Erythroblast (primary cell): ENCODE measurements at regions not wholly inside any gene's neighbourhood (a gene's known extent, or its start where the extent isn't known, plus 50 kb on each side); places are given as distances from the start of the nearest gene placed in this dataset.

Experiments used
- DNase-seq, 2 experiments: peaks; one replicate each; lab custom pipeline; 2025; lab: John Stamatoyannopoulos, UW
- GATA1 ChIP-seq: IDR thresholded peaks from 2 replicates; pipeline ENCODE4 v1.6.1; 2011; ENCODE audit warnings: low read depth, mild to moderate bottlenecking, control low read depth, low read length, moderate library complexity
- POLR2A ChIP-seq: IDR thresholded peaks from 2 replicates; pipeline ENCODE4 v1.6.1; 2011; ENCODE audit warnings: mild to moderate bottlenecking, low read length

DNA sequence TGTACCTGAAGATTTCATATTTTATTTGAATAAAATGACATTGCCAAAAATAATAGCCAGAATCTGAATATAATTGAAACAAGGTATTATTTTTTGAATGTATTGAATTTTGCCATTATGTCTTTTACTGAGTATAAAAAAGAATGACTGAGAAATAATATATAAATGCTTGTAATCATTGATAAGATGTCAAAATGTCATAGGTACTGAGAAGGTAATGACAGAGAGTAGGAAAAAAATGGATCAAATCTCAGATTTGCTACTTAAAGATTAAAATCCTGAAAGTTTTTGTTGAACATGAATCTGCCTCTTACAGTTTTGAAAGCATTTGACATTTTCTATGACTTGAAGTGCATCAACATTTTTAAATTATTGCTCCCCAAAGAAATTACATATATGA lies 1069.9 kb upstream of the ADGRL4 start:
- no peak for TF ChIP-seq GATA1
- no peak for TF ChIP-seq POLR2A
- no peak for DNase-seq

DNA sequence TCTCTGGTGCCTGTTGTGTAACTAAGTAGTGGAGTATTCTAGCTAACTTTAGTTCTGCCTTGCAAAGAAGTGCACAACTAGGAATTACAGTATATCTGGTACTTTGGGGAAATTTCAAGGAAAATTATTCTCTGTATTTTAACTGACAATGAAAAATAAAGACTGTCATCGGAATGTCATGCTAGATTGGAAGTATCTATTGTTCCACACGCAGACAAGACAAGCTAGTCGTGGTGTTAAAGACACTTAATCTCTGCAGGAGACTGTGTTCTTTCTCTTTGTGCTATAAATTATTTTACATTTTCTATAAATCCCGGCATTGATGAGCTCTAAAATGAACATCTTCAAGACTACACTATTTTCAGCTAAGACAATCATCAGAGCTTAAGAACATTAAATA lies 1068.8 kb upstream of the ADGRL4 start:
- DNase-seq: no peak
- TF ChIP-seq POLR2A: no peak
- no peak for TF ChIP-seq GATA1

DNA sequence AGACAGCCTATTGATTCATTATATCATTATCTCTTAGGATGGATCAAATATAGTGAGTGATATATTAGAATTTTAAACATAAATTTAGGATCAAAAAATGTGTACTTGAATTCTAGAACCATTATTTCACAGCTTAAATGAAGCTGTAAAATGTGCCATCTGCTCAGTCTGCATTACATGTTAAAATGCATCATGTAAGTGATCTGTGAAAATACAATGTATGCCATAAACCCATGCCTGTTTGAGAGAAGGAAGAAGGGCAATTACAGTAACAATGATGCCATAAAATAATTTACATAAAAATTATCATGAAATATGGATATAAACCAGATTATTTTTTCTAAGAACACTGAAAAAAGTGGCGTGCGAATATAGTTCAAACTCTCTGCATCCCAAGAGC lies 1066.0 kb upstream of the ADGRL4 start:
- TF ChIP-seq POLR2A: no peak
- DNase-seq: no peak

DNA sequence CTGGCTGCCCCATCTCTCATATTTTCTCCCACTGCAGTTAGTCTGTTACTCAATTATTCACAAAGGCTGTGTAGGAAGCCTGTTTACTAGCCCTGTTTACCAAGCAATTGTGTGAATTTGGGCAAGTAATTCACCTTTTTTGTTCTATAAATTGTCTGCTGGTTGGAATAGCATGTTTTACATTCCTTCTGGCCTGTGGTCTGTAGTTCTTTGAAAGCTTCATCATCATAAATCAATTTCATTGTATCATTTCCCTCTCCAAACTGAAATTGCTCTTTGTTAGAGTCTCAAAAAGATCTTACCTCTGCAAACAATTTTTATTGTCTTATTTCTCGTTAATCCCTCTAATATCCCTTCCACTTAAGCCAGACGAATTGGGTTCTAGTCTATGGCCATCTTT lies 1059.5 kb upstream of the ADGRL4 start:
- DNase-seq: no peak
- TF ChIP-seq POLR2A (no peak), GATA1 (no peak)

DNA sequence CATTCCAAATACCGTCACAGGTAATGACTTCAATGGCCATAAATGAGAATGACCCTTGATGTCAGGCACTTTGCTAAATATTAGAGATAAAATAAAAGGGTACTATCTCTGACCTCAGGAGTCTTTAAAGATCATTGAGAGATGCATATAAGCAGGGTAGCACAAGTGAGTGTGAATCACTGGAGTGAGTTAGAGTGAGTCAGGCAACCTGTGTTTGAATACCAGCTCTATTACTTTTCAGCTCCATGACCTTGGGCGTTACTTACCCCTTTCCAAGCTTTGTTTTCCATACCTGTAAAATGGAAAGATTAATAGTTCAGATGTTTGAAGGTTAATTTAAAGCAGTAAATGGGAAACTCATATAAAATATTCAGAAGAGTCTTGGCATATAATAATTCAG lies 1058.0 kb upstream of the ADGRL4 start:
- DNase-seq: no peak
- TF ChIP-seq GATA1 (no peak), POLR2A (no peak)

DNA sequence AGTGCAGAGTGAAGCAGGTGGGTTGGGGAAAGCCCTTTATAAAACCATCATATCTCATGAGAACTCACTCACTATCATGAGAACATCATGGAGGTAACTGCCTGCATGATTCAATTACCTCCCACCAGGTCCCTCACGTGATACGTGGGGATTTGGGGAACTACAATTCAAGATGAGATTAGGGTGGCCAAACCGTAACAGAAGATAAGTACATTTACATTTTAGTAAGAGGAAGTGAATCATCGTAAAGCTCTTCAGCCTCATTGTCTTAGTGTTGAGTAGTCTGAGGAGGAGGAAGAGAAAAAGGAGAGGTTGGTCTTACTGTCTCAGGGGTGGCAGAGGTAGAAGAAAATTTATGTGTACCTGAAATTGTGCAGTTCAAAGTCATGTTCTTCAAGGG lies 1053.4 kb upstream of the ADGRL4 start:
- TF ChIP-seq GATA1: no peak
- no peak for DNase-seq

DNA sequence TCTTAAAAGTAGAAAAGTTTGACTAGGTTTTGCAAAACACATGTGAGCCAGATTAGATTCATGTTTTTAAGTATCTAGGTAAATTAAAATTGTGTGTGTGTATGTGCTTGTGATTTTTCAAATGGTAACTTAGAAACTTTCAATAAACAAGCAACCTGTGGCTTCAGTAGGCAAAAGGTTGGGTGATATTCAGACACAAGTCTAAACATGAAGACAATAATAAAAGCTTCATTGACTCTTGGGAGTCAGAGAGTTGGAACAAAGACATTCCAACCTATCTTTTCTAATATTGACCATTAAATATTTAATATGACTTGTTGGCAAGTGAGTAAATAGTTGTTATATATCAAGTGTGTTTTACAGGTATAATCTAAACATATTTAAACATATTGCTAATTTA lies 1049.6 kb upstream of the ADGRL4 start:
- TF ChIP-seq GATA1 (no peak), POLR2A (no peak)
- no peak for DNase-seq

DNA sequence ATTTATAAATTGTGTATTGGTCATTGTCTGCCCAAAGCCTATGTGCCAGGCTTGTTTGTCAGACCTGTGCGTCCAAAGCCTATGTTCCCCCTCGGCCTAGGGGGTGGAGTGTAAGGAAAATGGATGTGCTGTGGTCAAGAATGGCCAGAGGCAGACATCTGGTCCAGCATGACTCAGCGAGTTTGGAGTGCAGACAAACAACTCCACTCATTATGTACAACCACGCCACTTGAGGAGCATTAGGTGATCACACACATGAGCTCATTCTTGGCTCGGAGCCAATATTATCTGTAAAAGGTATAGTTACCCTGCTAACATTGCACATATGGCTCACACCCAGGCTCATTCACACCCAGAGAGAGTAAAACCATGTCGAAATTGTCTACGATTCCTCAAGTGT lies 1047.6 kb upstream of the ADGRL4 start:
- DNase-seq: peak; percentile 2 to 4

DNA sequence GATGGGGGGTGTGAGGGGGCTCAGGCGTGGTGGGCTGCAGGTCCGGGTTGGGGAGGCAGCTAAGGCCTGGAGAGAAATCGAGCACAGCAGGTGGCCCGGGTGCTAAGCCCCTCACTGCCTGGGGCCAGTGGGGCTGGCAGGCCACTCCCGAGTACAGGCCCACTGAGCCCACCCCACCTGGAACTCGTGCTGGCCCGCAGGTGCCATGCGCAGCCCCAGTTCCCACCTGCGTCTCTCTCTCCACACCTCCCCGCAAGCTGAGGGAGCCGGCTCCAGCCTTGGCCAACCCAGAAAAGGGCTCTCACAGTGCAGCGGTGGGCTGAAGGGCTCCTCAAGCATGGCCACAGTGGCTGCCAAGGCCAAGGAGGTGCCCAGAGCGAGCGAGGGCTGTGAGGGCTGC lies 1047.1 kb upstream of the ADGRL4 start:
- TF ChIP-seq GATA1: no peak
- no peak for TF ChIP-seq POLR2A
- DNase-seq: no peak

More for the DNA sequence above, 1047.6 kb upstream of the ADGRL4 start:
- TF ChIP-seq GATA1 (no peak), POLR2A (no peak)

DNA sequence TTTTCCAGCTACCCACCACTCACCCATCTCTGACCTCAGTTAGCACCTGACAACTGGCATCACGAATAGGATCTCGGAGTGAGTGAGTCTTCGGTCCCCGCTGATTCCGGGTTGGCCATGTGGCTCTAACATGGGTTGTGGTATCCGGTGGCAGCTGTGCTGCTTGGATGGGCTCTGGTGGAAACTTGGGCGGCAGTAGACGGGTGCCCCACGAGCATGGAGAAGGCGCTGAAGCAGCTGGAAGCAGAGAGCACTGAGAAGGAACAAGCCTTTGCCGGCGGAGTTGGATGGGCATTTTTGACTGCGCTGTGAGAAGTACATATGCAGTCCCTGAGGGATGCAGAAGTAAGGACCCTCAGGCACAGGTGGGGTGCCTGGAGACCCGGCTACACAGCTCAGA lies 1044.0 kb upstream of the ADGRL4 start:
- no peak for DNase-seq
- TF ChIP-seq GATA1 (no peak), POLR2A (no peak)

DNA sequence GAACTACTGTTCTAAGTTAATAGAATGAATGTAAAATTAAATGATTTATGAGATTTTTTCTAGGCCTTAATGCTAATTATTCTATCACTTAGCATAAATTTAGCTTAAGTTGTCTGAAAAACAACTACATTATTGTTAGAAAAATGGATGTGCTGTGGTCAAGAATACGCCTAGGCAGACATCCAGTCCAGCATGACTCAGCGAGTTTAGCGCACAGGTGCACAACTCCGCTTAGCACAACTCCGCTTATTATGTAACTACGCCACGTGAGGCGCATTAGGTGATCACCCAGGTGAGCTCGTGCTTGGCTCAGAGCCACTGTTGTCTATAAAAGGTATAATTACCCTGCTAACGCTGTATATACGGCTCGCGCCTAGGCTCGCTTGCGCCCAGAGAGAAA lies 1043.6 kb upstream of the ADGRL4 start:
- DNase-seq: no peak
- TF ChIP-seq GATA1 (no peak), POLR2A (no peak)

DNA sequence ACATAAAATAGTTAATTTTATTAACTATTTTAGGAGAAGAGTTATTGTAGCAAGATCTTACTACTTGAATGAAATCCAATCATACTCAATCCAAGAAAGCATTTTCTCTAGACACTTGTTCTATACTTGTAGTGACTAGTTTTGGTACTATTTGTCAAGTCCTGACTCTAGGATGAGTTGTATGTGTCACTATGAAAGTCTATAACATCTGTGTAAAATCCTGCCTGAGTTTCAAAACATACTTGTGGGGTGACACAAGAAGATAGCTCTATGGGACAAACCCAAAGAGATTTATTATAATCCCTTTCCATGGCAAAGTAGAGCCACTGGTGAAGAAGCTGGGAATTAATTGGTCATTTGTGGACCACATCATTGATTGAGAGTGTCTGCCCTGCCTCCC lies 1042.2 kb upstream of the ADGRL4 start:
- no peak for DNase-seq
- TF ChIP-seq POLR2A: no peak
- TF ChIP-seq GATA1: no peak

DNA sequence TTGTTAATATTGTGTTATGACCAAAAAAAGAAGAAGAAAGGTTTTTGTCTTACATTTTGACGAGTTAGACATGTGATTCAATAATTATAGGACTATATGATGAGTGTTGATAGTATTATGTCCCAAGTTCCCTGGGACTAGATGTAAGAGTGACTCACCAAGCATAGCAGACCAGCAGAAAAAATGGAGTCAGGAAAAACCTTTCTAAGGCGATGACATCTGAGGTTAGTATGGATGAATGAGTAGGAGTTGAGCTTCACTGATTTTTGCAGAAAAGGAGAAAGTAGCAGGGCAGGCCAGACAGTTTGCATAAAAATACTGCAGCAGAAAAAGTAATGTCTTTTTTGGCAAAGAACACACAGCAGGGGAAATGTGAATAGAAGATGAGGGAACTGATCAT lies 1041.3 kb upstream of the ADGRL4 start:
- no peak for DNase-seq
- no peak for TF ChIP-seq POLR2A
- no peak for TF ChIP-seq GATA1

DNA sequence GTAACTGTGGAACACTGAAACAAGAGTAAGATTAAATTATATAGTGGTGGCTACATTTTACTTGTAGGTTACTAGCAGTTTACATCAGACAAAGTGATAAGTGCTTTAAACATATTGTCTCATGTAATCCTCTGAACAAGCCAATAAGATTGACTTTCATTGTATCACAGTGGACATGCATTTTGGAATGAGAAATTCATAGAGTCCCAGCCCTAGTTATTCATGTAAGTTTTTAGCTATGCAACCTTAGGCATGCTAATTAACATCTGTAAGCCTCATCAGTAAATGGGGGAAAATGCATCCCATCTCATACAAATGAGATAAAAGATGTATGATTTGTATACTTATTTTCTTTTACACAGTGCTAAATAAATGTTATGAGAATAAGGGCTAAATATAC lies 1038.1 kb upstream of the ADGRL4 start:
- no peak for DNase-seq
- TF ChIP-seq POLR2A (no peak), GATA1 (no peak)

DNA sequence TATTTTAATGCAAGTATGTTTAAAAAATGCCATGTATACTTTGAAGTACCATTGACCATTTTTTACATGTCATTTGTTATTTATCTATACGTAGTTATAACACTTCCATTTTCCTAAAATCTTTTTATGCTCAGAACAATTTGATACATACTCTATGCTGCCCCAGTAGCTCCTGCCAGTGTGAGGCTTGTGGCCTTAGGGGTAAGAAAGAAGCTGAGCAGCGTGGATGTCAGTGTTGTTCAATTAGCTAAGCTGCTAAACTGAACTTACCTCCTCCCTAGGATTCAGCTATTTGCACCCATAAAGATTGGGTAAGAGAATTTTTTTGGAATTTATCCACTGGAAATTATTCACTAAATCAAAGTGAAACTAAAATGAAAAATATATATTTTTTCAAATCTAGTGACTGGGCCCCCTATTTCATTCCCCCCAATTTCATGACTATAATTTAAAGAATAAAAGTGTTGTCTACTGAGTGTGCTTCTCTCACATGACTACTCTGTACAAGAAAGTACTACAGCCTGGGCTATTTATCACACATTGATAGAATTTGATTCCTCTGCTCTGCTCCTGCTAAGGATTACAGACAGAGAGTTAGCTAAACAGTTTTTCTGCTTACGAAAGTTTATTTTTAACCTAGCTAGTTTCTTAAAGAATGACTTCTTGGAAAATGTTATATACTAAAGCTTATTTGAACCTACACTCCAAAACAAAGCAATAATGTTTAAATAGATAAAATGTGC lies 1030.3 kb upstream of the ADGRL4 start:
- no peak for DNase-seq

More for the DNA sequence above, 1030.3 kb upstream of the ADGRL4 start:
- TF ChIP-seq POLR2A: no peak
- TF ChIP-seq GATA1: no peak
